Tibial nerve (tissue), 4 donors: ENCODE measurements at regions not wholly inside any gene's neighbourhood (a gene's known extent, or its start where the extent isn't known, plus 50 kb on each side); places are given as distances from the start of the nearest gene placed in this dataset.

Experiments used
- CTCF ChIP-seq, 5 experiments: fragments of 200-600 bp in 3 of 5; fragments of 450-650 bp in 2 of 5; sonication (generic) in 3 of 5; IDR thresholded peaks; one replicate each; pipeline ENCODE4 v1.5.1; 2016 to 2019; ENCODE audit warnings: antibody characterized with exemption in 5 of 5, mild to moderate bottlenecking in 3 of 5, moderate library complexity in 2 of 5
- EP300 ChIP-seq, 2 donors: sonication (generic); formaldehyde crosslinking; IDR thresholded peaks; one replicate each; pipeline ENCODE4 v1.6.1; 2017; ENCODE audit warnings: antibody characterized with exemption in 2 of 2, mild to moderate bottlenecking in 1 of 2
- POLR2A ChIP-seq, 2 donors: fragments of 450-650 bp; IDR thresholded peaks; one replicate each; pipeline ENCODE4 v1.6.1; 2017; ENCODE audit warnings: antibody characterized with exemption in 2 of 2, mild to moderate bottlenecking in 2 of 2, moderate library complexity in 2 of 2

GRCh38 chr18:78323453-78324197 lies 656.0 kb upstream of the SALL3 start:
- TF ChIP-seq POLR2A (IDR thresholded peaks at IDR 0.05) (no peak), CTCF (IDR thresholded peaks at IDR 0.05) (no peak), EP300 (IDR thresholded peaks at IDR 0.05) (no peak)
